NT2/D1 (cell line): ENCODE measurements at regions not wholly inside any gene's neighbourhood (a gene's known extent, or its start where the extent isn't known, plus 50 kb on each side); places are given as distances from the start of the nearest gene placed in this dataset.

Experiments used
- SUZ12 ChIP-seq: IDR thresholded peaks from 2 replicates; pipeline ENCODE4 v1.6.1; 2011; ENCODE audit not compliant: insufficient read length, insufficient read depth; ENCODE audit errors: extremely low read depth
- YY1 ChIP-seq: IDR thresholded peaks from 2 replicates; pipeline ENCODE4 v1.6.1; 2011; ENCODE audit not compliant: insufficient read length, insufficient read depth
- ZNF274 ChIP-seq: IDR thresholded peaks from 2 replicates; pipeline ENCODE4 v1.6.1; 2011; ENCODE audit warnings: mild to moderate bottlenecking, low read depth, low read length

GRCh38 chr18:47658498-47658897 lies 272.0 kb downstream of the SMAD2 start:
- no peak for TF ChIP-seq ZNF274
- TF ChIP-seq SUZ12, result no peak
- TF ChIP-seq YY1, result no peak
